HepG2 (cell line): ENCODE measurements at regions not wholly inside any gene's neighbourhood (a gene's known extent, or its start where the extent isn't known, plus 50 kb on each side); places are given as distances from the start of the nearest gene placed in this dataset.

Experiments used
- ARID2 ChIP-seq: sonication (generic); formaldehyde crosslinking; IDR thresholded peaks from 2 replicates; pipeline ENCODE4 v1.8.1; 2022; ENCODE audit warnings: mild to moderate bottlenecking, missing genetic modification reagents, borderline replicate concordance
- EP300 ChIP-seq, 3 experiments: sonication (generic) in 1 of 3; formaldehyde crosslinking in 1 of 3; IDR thresholded peaks; 2 replicates each; pipeline versions ENCODE4 v1.5.1 to v1.6.1; 2011 to 2020; ENCODE audit warnings: low read depth in 2 of 3, low read length in 2 of 3, borderline replicate concordance in 1 of 3, improper control_type of control experiment in 1 of 3, mild to moderate bottlenecking in 1 of 3, missing genetic modification reagents in 1 of 3, moderate library complexity in 1 of 3
- GABPB1 ChIP-seq: IDR thresholded peaks from 2 replicates; pipeline ENCODE4 v1.6.1; 2016; ENCODE audit warnings: mild to moderate bottlenecking, missing genetic modification reagents, moderate library complexity, missing compliant biosample characterization
- KAT7 ChIP-seq: IDR thresholded peaks from 2 replicates; pipeline ENCODE4 v1.6.1; 2018; ENCODE audit warnings: borderline replicate concordance, missing compliant biosample characterization
- MIER2 ChIP-seq: IDR thresholded peaks from 2 replicates; pipeline ENCODE4 v1.6.1; 2016; ENCODE audit warnings: missing biosample characterization, missing genetic modification reagents
- STAT5B ChIP-seq: sonication (generic); formaldehyde crosslinking; IDR thresholded peaks from 2 replicates; pipeline ENCODE4 v1.4.0; 2020; ENCODE audit warnings: missing genetic modification reagents
- ZNF264 ChIP-seq: sonication (generic); formaldehyde crosslinking; IDR thresholded peaks from 2 replicates; pipeline ENCODE4 v1.4.0; 2020; ENCODE audit warnings: missing genetic modification reagents
- TF ChIP-seq, protein P1 (sequence below): sonication (generic); formaldehyde crosslinking; IDR thresholded peaks from 2 replicates; pipeline ENCODE4 v1.8.0; 2022; ENCODE audit warnings: mild to moderate bottlenecking, missing genetic modification reagents, moderate library complexity
- TF ChIP-seq, protein P2 (sequence below), 2 experiments: fragments of 450-650 bp in 1 of 2; sonication (generic) in 1 of 2; formaldehyde crosslinking; IDR thresholded peaks; 2 replicates each; pipeline versions ENCODE4 v1.5.0 to v1.8.0; 2020 to 2022; ENCODE audit warnings: mild to moderate bottlenecking in 1 of 2, missing genetic modification reagents in 1 of 2

DNA sequence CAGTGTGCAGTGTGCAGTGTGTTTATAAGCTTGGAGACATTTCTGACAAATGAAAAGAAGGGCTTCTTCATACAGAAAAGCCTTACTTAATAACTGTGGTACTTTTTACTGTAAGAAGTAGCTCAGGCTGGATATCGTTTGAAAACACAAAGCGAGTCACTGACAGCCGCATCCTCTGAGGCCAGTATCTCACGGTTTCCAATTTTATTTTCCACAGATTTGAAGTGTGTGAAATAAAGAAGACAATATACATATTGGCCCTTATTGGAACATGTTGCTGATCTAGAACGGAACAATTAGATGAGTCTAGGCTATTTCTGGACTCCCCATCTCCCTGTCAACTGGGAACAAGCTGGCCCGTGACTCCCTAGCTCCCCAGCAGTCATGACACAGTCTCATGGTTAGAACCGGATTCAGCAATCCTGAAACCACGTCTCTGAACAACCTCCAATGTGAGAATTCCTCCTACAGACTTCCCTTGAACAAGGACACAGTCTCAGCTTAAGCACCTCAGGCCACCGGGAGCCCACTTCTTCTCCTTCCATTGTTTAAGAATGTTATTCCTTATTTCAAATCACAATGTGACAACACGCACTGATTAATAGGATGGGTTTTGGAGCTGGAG, 484.5 kb downstream of the COG6 start:
- TF ChIP-seq, protein P1, sequence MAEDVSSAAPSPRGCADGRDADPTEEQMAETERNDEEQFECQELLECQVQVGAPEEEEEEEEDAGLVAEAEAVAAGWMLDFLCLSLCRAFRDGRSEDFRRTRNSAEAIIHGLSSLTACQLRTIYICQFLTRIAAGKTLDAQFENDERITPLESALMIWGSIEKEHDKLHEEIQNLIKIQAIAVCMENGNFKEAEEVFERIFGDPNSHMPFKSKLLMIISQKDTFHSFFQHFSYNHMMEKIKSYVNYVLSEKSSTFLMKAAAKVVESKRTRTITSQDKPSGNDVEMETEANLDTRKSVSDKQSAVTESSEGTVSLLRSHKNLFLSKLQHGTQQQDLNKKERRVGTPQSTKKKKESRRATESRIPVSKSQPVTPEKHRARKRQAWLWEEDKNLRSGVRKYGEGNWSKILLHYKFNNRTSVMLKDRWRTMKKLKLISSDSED (CRISPR knock-in tag): no peak
- no peak for TF ChIP-seq ARID2 (CRISPR knock-in tag)
- no peak for TF ChIP-seq KAT7 (CRISPR knock-in tag)
- no peak for TF ChIP-seq ZNF264 (CRISPR knock-in tag)
- TF ChIP-seq, protein P2, sequence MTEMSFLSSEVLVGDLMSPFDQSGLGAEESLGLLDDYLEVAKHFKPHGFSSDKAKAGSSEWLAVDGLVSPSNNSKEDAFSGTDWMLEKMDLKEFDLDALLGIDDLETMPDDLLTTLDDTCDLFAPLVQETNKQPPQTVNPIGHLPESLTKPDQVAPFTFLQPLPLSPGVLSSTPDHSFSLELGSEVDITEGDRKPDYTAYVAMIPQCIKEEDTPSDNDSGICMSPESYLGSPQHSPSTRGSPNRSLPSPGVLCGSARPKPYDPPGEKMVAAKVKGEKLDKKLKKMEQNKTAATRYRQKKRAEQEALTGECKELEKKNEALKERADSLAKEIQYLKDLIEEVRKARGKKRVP (CRISPR knock-in tag; IDR thresholded peaks at IDR 0.05): no peak
- no peak for TF ChIP-seq STAT5B (CRISPR knock-in tag)
- no peak for TF ChIP-seq MIER2 (CRISPR knock-in tag)
- no peak for TF ChIP-seq EP300 (IDR thresholded peaks at IDR 0.05; ENCODE audit: low read depth in 2 of 2, low read length in 2 of 2)
- TF ChIP-seq EP300 (CRISPR knock-in tag; IDR thresholded peaks at IDR 0.05; ENCODE audit: borderline replicate concordance): no peak
- TF ChIP-seq GABPB1 (CRISPR knock-in tag): no peak
